Erythroblast (primary cell): ENCODE measurements at regions not wholly inside any gene's neighbourhood (a gene's known extent, or its start where the extent isn't known, plus 50 kb on each side); places are given as distances from the start of the nearest gene placed in this dataset.

Source experiments
- GATA1 ChIP-seq: IDR thresholded peaks from 2 replicates; pipeline ENCODE4 v1.6.1; 2011; ENCODE audit warnings: low read depth, mild to moderate bottlenecking, control low read depth, low read length, moderate library complexity
- POLR2A ChIP-seq: IDR thresholded peaks from 2 replicates; pipeline ENCODE4 v1.6.1; 2011; ENCODE audit warnings: mild to moderate bottlenecking, low read length

GRCh38 chr22:47391169-47392053 lies 629.0 kb downstream of the TBC1D22A start:
- TF ChIP-seq GATA1 (no peak), POLR2A (no peak)
